A549 (cell line): ENCODE measurements at regions not wholly inside any gene's neighbourhood (a gene's known extent, or its start where the extent isn't known, plus 50 kb on each side); places are given as distances from the start of the nearest gene placed in this dataset.

Experiments
- ATAC-seq, 2 experiments: fragments of 200-7000 bp in 1 of 2; fragments of >200 bp in 1 of 2; cut with Nextera tagmentation in 1 of 2; cut with Tn5 transposase in 1 of 2; 3 replicates each; pipeline versions ENCODE4 v1.8.0 to v1.9.1; 2018 to 2020; ENCODE audit warnings: mild to moderate bottlenecking in 1 of 2, moderate library complexity in 1 of 2
- CTCF ChIA-PET: fragments of 300-600 bp; sonication (Branson Sonifier 250); formaldehyde crosslinking; extraction: SDS; loops from one replicate; lab custom pipeline; 2021; ENCODE audit warnings: antibody characterized with exemption, inconsistent platforms; lab: Yijun Ruan, JAX
- POLR2A ChIA-PET: fragments of 350-600 bp; formaldehyde crosslinking; extraction: SDS; loops from one replicate; lab custom pipeline; 2021; ENCODE audit warnings: antibody characterized with exemption, inconsistent platforms; lab: Yijun Ruan, JAX
- DNase-seq, 2 experiments: peaks; one replicate each; pipeline versions ENCODE4 v3.0.0 to v3.0.0-alpha.2; 2011 to 2016; ENCODE audit warnings: low read depth in 1 of 2, low spot score in 1 of 2
- FAIRE-seq: peaks from 2 replicates; lab custom pipeline; 2011; peaks lifted over from hg19 to GRCh38; lab: Jason Lieb, UNC
- H3K27ac ChIP-seq, 2 experiments: fragments of >200 bp; sonication (Bioruptor Twin); formaldehyde crosslinking; 3 replicates each; pipeline ENCODE4 v1.5.1; 2016 to 2017
- H3K4me1 ChIP-seq: fragments of >200 bp; sonication (Bioruptor Twin); formaldehyde crosslinking; 3 replicates; pipeline ENCODE4 v1.6.1; 2016
- H3K4me2 ChIP-seq: fragments of >200 bp; sonication (Bioruptor Twin); formaldehyde crosslinking; 3 replicates; pipeline ENCODE4 v1.6.1; 2016
- H3K4me3 ChIP-seq: fragments of >200 bp; sonication (Bioruptor Twin); formaldehyde crosslinking; 3 replicates; pipeline ENCODE4 v1.5.1; 2016
- H3K9me3 ChIP-seq: fragments of >200 bp; sonication (Bioruptor Twin); formaldehyde crosslinking; 3 replicates; pipeline ENCODE4 v1.6.1; 2016
- CBX8 ChIP-seq: fragments of 200-600 bp; sonication (generic); IDR thresholded peaks from 2 replicates; pipeline ENCODE4 v1.6.1; 2016
- EHMT2 ChIP-seq: fragments of 200-600 bp; sonication (generic); IDR thresholded peaks from 2 replicates; pipeline ENCODE4 v1.6.1; 2016; ENCODE audit warnings: antibody characterized with exemption, low read depth, mild to moderate bottlenecking, moderate library complexity
- ESRRA ChIP-seq: fragments of 150-350 bp; IDR thresholded peaks from 2 replicates; pipeline ENCODE4 v1.6.1; 2014; ENCODE audit warnings: mild to moderate bottlenecking, low read length, borderline replicate concordance
- FOSL2 ChIP-seq, 2 experiments: fragments of 450-650 bp in 1 of 2; fragments of >200 bp in 1 of 2; sonication (Bioruptor Twin) in 1 of 2; formaldehyde crosslinking; IDR thresholded peaks; 2 replicates each; pipeline versions ENCODE4 v1.5.0 to v1.6.1; 2016 to 2020; ENCODE audit warnings: mild to moderate bottlenecking in 1 of 2, moderate library complexity in 1 of 2
- FOXS1 ChIP-seq: fragments of 250-450 bp; sonication (Bioruptor Pico); IDR thresholded peaks from 2 replicates; pipeline ENCODE4 v1.5.0; 2020; ENCODE audit warnings: mild to moderate bottlenecking, moderate library complexity
- GATA3 ChIP-seq: IDR thresholded peaks from 2 replicates; pipeline ENCODE4 v1.6.1; 2012; ENCODE audit warnings: borderline replicate concordance
- HOXA7 ChIP-seq: fragments of 250-450 bp; sonication (Bioruptor Pico); IDR thresholded peaks from 2 replicates; pipeline ENCODE4 v1.5.0; 2020; ENCODE audit warnings: mild to moderate bottlenecking, moderate library complexity
- HOXB13 ChIP-seq: fragments of 250-450 bp; sonication (Bioruptor Pico); IDR thresholded peaks from 2 replicates; pipeline ENCODE4 v1.5.0; 2020; ENCODE audit warnings: low read depth, mild to moderate bottlenecking, moderate library complexity
- MAFK ChIP-seq: fragments of 450-650 bp; IDR thresholded peaks from 2 replicates; pipeline ENCODE4 v1.6.1; 2014; ENCODE audit not compliant: partially characterized antibody
- MAZ ChIP-seq: fragments of 150-350 bp; IDR thresholded peaks from 2 replicates; pipeline ENCODE4 v1.6.1; 2014; ENCODE audit warnings: antibody characterized with exemption, low read depth, low read length, borderline replicate concordance
- MYC ChIP-seq: IDR thresholded peaks from 2 replicates; pipeline ENCODE4 v1.6.1; 2012; ENCODE audit warnings: mild to moderate bottlenecking, inconsistent platforms, low read length, improper control_type of control experiment, borderline replicate concordance
- NPAS2 ChIP-seq: fragments of 250-450 bp; sonication (Bioruptor Pico); IDR thresholded peaks from 2 replicates; pipeline ENCODE4 v1.8.0; 2022; ENCODE audit warnings: mild to moderate bottlenecking, moderate library complexity, borderline replicate concordance
- PHF8 ChIP-seq: fragments of 200-600 bp; sonication (generic); IDR thresholded peaks from 2 replicates; pipeline ENCODE4 v1.6.1; 2016; ENCODE audit warnings: low read depth, mild to moderate bottlenecking, antibody characterized with exemption, moderate library complexity, borderline replicate concordance
- RARB ChIP-seq: fragments of 250-450 bp; sonication (Bioruptor Pico); IDR thresholded peaks from 2 replicates; pipeline ENCODE4 v1.8.0; 2021; ENCODE audit warnings: mild to moderate bottlenecking, moderate library complexity
- RNF2 ChIP-seq: fragments of 200-600 bp; sonication (generic); IDR thresholded peaks from 2 replicates; pipeline ENCODE4 v1.6.1; 2016; ENCODE audit warnings: low read depth, mild to moderate bottlenecking, antibody characterized with exemption, moderate library complexity, borderline replicate concordance
- SREBF2 ChIP-seq: fragments of 450-650 bp; IDR thresholded peaks from 2 replicates; pipeline ENCODE4 v1.6.1; 2014; ENCODE audit warnings: mild to moderate bottlenecking, moderate library complexity
- TFCP2L1 ChIP-seq: fragments of 250-450 bp; sonication (Bioruptor Pico); IDR thresholded peaks from 2 replicates; pipeline ENCODE4 v1.5.0; 2021; ENCODE audit warnings: mild to moderate bottlenecking
- ZC3H11A ChIP-seq: fragments of 450-650 bp; IDR thresholded peaks from 2 replicates; pipeline ENCODE4 v1.6.1; 2014; ENCODE audit warnings: antibody characterized with exemption, mild to moderate bottlenecking
- ZFP36 ChIP-seq: fragments of 450-650 bp; IDR thresholded peaks from 2 replicates; pipeline ENCODE4 v1.6.1; 2014; ENCODE audit warnings: borderline replicate concordance; ENCODE audit not compliant: partially characterized antibody
- ZSCAN20 ChIP-seq: fragments of 250-450 bp; sonication (Bioruptor Pico); IDR thresholded peaks from 2 replicates; pipeline ENCODE4 v1.8.0; 2022; ENCODE audit warnings: mild to moderate bottlenecking, moderate library complexity
- WGBS: methylation state at CpG from one replicate; pipeline ENCODE4 v1.1.6; 2017; ENCODE audit errors: missing lambda C conversion rate; 5-methylcytosine and 5-hydroxymethylcytosine counted together
- TF ChIP-seq, protein P1 (sequence below): fragments of 200-600 bp; sonication (generic); IDR thresholded peaks from 2 replicates; pipeline ENCODE4 v1.6.1; 2016; ENCODE audit warnings: antibody characterized with exemption, mild to moderate bottlenecking, moderate library complexity
- TF ChIP-seq, protein P2 (sequence below): fragments of 250-450 bp; sonication (Bioruptor Pico); IDR thresholded peaks from 2 replicates; pipeline ENCODE4 v1.5.0; 2021; ENCODE audit warnings: mild to moderate bottlenecking, moderate library complexity, borderline replicate concordance

DNA sequence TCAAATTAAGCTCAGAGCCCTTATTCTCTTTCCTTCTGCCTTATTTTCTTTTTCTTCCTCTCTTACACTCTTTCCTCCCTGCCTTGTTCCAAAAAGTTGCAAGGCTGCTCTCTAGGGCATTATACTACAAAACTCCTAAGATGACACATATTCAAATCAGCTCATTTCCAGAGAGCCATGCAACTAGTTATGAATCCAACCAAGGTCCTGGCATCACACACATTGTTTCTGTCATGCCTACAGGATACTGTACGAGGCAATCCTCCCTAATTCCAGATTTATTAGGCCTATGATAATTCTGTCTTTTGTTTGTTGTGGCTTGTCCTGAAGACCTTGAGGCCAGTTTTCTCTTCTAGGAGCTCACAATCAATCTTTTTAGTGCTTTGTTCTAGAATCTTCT lies 87.0 kb upstream of the TBCA start (continued):
- TF ChIP-seq, protein P1, sequence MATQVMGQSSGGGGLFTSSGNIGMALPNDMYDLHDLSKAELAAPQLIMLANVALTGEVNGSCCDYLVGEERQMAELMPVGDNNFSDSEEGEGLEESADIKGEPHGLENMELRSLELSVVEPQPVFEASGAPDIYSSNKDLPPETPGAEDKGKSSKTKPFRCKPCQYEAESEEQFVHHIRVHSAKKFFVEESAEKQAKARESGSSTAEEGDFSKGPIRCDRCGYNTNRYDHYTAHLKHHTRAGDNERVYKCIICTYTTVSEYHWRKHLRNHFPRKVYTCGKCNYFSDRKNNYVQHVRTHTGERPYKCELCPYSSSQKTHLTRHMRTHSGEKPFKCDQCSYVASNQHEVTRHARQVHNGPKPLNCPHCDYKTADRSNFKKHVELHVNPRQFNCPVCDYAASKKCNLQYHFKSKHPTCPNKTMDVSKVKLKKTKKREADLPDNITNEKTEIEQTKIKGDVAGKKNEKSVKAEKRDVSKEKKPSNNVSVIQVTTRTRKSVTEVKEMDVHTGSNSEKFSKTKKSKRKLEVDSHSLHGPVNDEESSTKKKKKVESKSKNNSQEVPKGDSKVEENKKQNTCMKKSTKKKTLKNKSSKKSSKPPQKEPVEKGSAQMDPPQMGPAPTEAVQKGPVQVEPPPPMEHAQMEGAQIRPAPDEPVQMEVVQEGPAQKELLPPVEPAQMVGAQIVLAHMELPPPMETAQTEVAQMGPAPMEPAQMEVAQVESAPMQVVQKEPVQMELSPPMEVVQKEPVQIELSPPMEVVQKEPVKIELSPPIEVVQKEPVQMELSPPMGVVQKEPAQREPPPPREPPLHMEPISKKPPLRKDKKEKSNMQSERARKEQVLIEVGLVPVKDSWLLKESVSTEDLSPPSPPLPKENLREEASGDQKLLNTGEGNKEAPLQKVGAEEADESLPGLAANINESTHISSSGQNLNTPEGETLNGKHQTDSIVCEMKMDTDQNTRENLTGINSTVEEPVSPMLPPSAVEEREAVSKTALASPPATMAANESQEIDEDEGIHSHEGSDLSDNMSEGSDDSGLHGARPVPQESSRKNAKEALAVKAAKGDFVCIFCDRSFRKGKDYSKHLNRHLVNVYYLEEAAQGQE = no peak
- TF ChIP-seq GATA3 = no peak
- TF ChIP-seq CBX8 = no peak
- no peak for TF ChIP-seq ESRRA
- TF ChIP-seq NPAS2 (CRISPR knock-in tag) = no peak
- TF ChIP-seq RNF2 = no peak

DNA sequence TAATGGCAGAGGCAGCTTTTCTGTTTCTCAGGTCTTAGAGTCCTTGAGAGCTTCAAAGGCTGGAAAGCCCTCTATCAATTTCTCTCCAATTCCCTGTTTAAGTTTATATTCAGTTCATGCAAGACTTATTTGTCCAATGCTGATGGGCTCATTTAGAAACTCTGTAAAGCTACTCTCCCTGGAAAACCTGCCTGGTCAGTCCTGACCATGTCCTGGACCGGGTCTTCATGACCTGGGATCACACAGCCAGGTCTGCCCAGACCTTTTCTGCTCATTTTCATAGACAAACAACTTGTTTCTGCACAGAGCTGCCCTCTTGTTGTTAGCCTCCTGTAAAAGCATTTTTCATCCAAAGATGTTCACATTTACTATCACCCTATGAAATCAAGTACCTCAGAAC lies 85.4 kb upstream of the TBCA start:
- no peak for DNase-seq
- Histone ChIP-seq H3K4me2 (no peak overlapping the region), H3K4me1 (no peaks in the 10 kb centered on the region), H3K27ac (no peak overlapping the region), H3K9me3 (no peaks in the 10 kb centered on the region), H3K4me3 (no peak overlapping the region)
- ChIA-PET POLR2A (no interaction called here), CTCF (interaction anchor here (1.0 to 1.4 kb wide), 3 partner anchors 9 to 301 kb away, joined by 3 to 5 read pairs (median 4); no protein-coding TSS in a partner anchor)
- no peak for FAIRE-seq
- no peak; a peak in 1 of 6 replicates for ATAC-seq
- WGBS = 62% methylated on average over 1 of the region's 1 CpG
- TF ChIP-seq, protein P2, sequence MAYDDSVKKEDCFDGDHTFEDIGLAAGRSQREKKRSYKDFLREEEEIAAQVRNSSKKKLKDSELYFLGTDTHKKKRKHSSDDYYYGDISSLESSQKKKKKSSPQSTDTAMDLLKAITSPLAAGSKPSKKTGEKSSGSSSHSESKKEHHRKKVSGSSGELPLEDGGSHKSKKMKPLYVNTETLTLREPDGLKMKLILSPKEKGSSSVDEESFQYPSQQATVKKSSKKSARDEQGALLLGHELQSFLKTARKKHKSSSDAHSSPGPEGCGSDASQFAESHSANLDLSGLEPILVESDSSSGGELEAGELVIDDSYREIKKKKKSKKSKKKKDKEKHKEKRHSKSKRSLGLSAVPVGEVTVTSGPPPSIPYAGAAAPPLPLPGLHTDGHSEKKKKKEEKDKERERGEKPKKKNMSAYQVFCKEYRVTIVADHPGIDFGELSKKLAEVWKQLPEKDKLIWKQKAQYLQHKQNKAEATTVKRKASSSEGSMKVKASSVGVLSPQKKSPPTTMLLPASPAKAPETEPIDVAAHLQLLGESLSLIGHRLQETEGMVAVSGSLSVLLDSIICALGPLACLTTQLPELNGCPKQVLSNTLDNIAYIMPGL (CRISPR knock-in tag) = no peak
- no peak for TF ChIP-seq EHMT2
- no peak for TF ChIP-seq TFCP2L1 (CRISPR knock-in tag)
- no peak for TF ChIP-seq HOXA7 (CRISPR knock-in tag)
- no peak for TF ChIP-seq MAFK
- no peak for TF ChIP-seq ZSCAN20 (CRISPR knock-in tag)
- no peak for TF ChIP-seq ZC3H11A
- TF ChIP-seq RARB (CRISPR knock-in tag) = no peak
- TF ChIP-seq FOSL2 (IDR thresholded peaks at IDR 0.05) = no peak
- TF ChIP-seq FOSL2 (CRISPR knock-in tag; IDR thresholded peaks at IDR 0.05) = no peak
- TF ChIP-seq FOXS1 (CRISPR knock-in tag) = no peak
- no peak for TF ChIP-seq SREBF2
- no peak for TF ChIP-seq MAZ
- no peak for TF ChIP-seq RNF2
- TF ChIP-seq ESRRA = no peak
- TF ChIP-seq HOXB13 (CRISPR knock-in tag) = no peak
- TF ChIP-seq ZFP36 = no peak

DNA sequence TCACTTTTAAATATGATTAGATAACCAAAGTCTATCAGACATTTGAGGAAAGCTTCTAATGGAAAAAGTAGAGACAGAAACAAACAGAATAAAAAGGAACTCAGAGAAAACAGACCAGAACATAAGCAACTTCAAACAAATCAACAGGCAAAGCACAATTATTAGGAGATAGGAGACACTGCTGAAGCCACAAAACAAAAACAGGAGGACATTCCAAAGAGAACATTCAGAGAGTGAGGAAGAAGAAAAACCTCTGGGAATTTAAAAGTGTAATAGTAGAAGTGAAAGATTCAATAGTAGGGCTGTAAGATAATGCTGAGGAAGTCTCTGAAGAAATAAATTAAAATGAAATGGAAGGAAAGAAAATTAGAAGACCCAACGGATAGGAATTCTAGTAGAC lies 83.2 kb upstream of the TBCA start:
- POLR2A ChIA-PET = no interaction called here
- Histone ChIP-seq H3K4me3 (no peak overlapping the region), H3K9me3 (no peaks in the 10 kb centered on the region), H3K4me1 (no peaks in the 10 kb centered on the region), H3K4me2 (no peak overlapping the region)
- no peak for ATAC-seq
- TF ChIP-seq FOXS1 (CRISPR knock-in tag) (no peak), CBX8 (no peak), PHF8 (no peak), MYC (no peak)
- TF ChIP-seq, all 56 proteins: peak for 0
- CTCF ChIA-PET = interaction anchor here (1.4 kb wide), 1 partner anchor 8 kb away, joined by 3 read pairs; no protein-coding TSS in a partner anchor
- no peak for DNase-seq
- no peak overlapping the region for H3K27ac ChIP-seq
- WGBS = 28% methylated on average over 1 of the region's 1 CpG
- FAIRE-seq = no peak
